ENCODE measurements at regions not wholly inside any gene's neighbourhood (a gene's known extent, or its start where the extent isn't known, plus 50 kb on each side); places are given as distances from the start of the nearest gene placed in this dataset.

GRCh38 chr6:81353262-81353661 is 399.2 kb downstream of the TENT5A start:
- H3K4me1 ChIP-seq (ENCODE audit: control insufficient read depth, insufficient read depth, low read length) = no peaks in the 10 kb centered on the region
- CTCF ChIA-PET = interaction anchor here (1.0 kb wide), 1 partner anchor 240 kb away, joined by 3 read pairs; no protein-coding TSS in a partner anchor

More at GRCh38 chr6:81353262-81353661, 399.2 kb downstream of the TENT5A start:
- Histone ChIP-seq H3K9ac (ENCODE audit: control insufficient read depth, insufficient read depth, low read length) (no peak overlapping the region), H3K4me2 (ENCODE audit: control insufficient read depth, insufficient read depth) (no peak overlapping the region), H4K20me1 (ENCODE audit: control insufficient read depth, insufficient read depth) (no peaks in the 10 kb centered on the region), H3K36me3 (ENCODE audit: control insufficient read depth in 2 of 2, insufficient read depth in 2 of 2, low read length in 1 of 2) (no peaks in the 10 kb centered on the region), H3K27me3 (replicated peaks in 1 of 2; ENCODE audit: control insufficient read depth in 2 of 2, insufficient read depth in 2 of 2, low read length in 1 of 2) (no peaks in the 10 kb centered on the region), H2AFZ (ENCODE audit: control insufficient read depth, low read depth, low read length) (no peak overlapping the region), H3K4me3 (no peak overlapping the region), H3K79me2 (ENCODE audit: control insufficient read depth, insufficient read depth, low read length) (no peaks in the 10 kb centered on the region), H3K9me3 (replicated peaks; ENCODE audit: control insufficient read depth, insufficient read depth, low read length) (no peaks in the 10 kb centered on the region), H3K27ac (ENCODE audit: control insufficient read depth, insufficient read depth) (no peak overlapping the region)
- TF ChIP-seq, protein P1, sequence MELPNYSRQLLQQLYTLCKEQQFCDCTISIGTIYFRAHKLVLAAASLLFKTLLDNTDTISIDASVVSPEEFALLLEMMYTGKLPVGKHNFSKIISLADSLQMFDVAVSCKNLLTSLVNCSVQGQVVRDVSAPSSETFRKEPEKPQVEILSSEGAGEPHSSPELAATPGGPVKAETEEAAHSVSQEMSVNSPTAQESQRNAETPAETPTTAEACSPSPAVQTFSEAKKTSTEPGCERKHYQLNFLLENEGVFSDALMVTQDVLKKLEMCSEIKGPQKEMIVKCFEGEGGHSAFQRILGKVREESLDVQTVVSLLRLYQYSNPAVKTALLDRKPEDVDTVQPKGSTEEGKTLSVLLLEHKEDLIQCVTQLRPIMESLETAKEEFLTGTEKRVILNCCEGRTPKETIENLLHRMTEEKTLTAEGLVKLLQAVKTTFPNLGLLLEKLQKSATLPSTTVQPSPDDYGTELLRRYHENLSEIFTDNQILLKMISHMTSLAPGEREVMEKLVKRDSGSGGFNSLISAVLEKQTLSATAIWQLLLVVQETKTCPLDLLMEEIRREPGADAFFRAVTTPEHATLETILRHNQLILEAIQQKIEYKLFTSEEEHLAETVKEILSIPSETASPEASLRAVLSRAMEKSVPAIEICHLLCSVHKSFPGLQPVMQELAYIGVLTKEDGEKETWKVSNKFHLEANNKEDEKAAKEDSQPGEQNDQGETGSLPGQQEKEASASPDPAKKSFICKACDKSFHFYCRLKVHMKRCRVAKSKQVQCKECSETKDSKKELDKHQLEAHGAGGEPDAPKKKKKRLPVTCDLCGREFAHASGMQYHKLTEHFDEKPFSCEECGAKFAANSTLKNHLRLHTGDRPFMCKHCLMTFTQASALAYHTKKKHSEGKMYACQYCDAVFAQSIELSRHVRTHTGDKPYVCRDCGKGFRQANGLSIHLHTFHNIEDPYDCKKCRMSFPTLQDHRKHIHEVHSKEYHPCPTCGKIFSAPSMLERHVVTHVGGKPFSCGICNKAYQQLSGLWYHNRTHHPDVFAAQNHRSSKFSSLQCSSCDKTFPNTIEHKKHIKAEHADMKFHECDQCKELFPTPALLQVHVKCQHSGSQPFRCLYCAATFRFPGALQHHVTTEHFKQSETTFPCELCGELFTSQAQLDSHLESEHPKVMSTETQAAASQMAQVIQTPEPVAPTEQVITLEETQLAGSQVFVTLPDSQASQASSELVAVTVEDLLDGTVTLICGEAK (IDR thresholded peaks at IDR 0.05; ENCODE audit: borderline replicate concordance) = no peak
- no peak for TF ChIP-seq YBX1 (IDR thresholded peaks at IDR 0.05)
- no peak for TF ChIP-seq STAT1 (conservative IDR thresholded peaks at IDR 0.05)
- TF ChIP-seq SRF (IDR thresholded peaks at IDR 0.05; ENCODE audit: low read depth in 2 of 2, low read length in 2 of 2) = no peak
- TF ChIP-seq ZBTB4 (CRISPR knock-in tag; IDR thresholded peaks at IDR 0.05) = no peak
- TF ChIP-seq NFXL1 (IDR thresholded peaks at IDR 0.05; ENCODE audit: borderline replicate concordance) = no peak
- no peak for TF ChIP-seq POLR2A (IDR thresholded peaks at IDR 0.05; ENCODE audit: low read depth, low read length)
- TF ChIP-seq PML (IDR thresholded peaks at IDR 0.05; ENCODE audit: low read length) = no peak
- no peak for TF ChIP-seq ZNF207 (IDR thresholded peaks at IDR 0.05; ENCODE audit: borderline replicate concordance)
- no peak for TF ChIP-seq SREBF2 (IDR thresholded peaks at IDR 0.05; ENCODE audit: low read length)
- TF ChIP-seq WRNIP1 (IDR thresholded peaks at IDR 0.05; ENCODE audit: borderline replicate concordance, low read depth, low read length) = no peak
- TF ChIP-seq RB1 (IDR thresholded peaks at IDR 0.05; ENCODE audit: borderline replicate concordance) = no peak
- no peak for TF ChIP-seq SIX5 (IDR thresholded peaks at IDR 0.05; ENCODE audit: low read depth, low read length, severe bottlenecking)
- no peak for TF ChIP-seq BMI1 (IDR thresholded peaks at IDR 0.05; ENCODE audit: borderline replicate concordance)
- intact Hi-C loops (cut with micrococcal nuclease; ENCODE audit: unreplicated experiment) = no loop called here
- in situ Hi-C loops (cut with MboI) = no loop called here
- ATAC-seq (no peak), FAIRE-seq (no peak), DNase-seq (ENCODE audit: low read depth, low spot score) (no peak)
- WGBS (ENCODE audit: insufficient coverage, insufficient replicate concordance, low lambda C conversion rate, missing lambda C conversion rate) = 0% methylated on average over 3 of the region's 3 CpGs
- BruUV-seq (replicated peaks) = no TSS peak
- RAD21 ChIA-PET (ENCODE audit: unreplicated experiment) = no interaction called here
- SMC1A ChIA-PET (ENCODE audit: uncharacterized antibody, unreplicated experiment) = interaction anchor here (0.9 kb wide), 1 partner anchor 15 kb away, joined by 3 read pairs; no protein-coding TSS in a partner anchor
- POLR2A ChIA-PET = no interaction called here
